Body of pancreas (tissue), 4 donors: ENCODE measurements at regions not wholly inside any gene's neighbourhood (a gene's known extent, or its start where the extent isn't known, plus 50 kb on each side); places are given as distances from the start of the nearest gene placed in this dataset.

Experiments used
- ATAC-seq: fragments of 150-250 bp; one replicate; pipeline ENCODE4 v1.9.1; 2016
- DNase-seq, 4 donors: peaks; one replicate each; pipeline ENCODE4 v3.0.0-alpha.2; 2019
- H3K27ac ChIP-seq, 4 donors: fragments of 200-600 bp; sonication (generic); 1 replicate in 3 of 4; 2 replicates in 1 of 4; pipeline versions ENCODE4 v1.5.1 to v1.6.1; 2016 to 2019; ENCODE audit warnings: mild to moderate bottlenecking in 1 of 4, mixed read lengths in 1 of 4, moderate library complexity in 1 of 4
- H3K27me3 ChIP-seq, 2 donors: fragments of 200-600 bp; sonication (generic); one replicate each; pipeline ENCODE4 v1.6.0; 2016; ENCODE audit warnings: mild to moderate bottlenecking in 1 of 2
- H3K36me3 ChIP-seq, 2 donors: fragments of 200-600 bp; sonication (generic); replicated peaks in 1 of 2; 2 replicates each; pipeline ENCODE4 v1.5.1; 2016; ENCODE audit warnings: low read depth in 2 of 2; ENCODE audit not compliant: insufficient read depth in 1 of 2
- H3K4me1 ChIP-seq: fragments of 200-600 bp; sonication (generic); one replicate; pipeline ENCODE4 v1.6.0; 2016
- H3K4me3 ChIP-seq, 2 donors: fragments of 200-600 bp; sonication (generic); 1 replicate in 1 of 2; 2 replicates in 1 of 2; pipeline ENCODE4 v1.5.1; 2016 to 2019
- H3K9me3 ChIP-seq, 3 donors: fragments of 200-600 bp; sonication (generic); 1 replicate in 2 of 3; 2 replicates in 1 of 3; pipeline ENCODE4 v1.5.1; 2016
- CTCF ChIP-seq, 7 experiments: fragments of 450-650 bp in 4 of 7; fragments of 200-600 bp in 3 of 7; sonication (generic) in 3 of 7; IDR thresholded peaks; one replicate each; pipeline ENCODE4 v1.5.1; 2016 to 2019; ENCODE audit warnings: antibody characterized with exemption in 7 of 7
- POLR2A ChIP-seq, 3 donors: fragments of 450-650 bp; IDR thresholded peaks; one replicate each; pipeline ENCODE4 v1.6.1; 2016; ENCODE audit warnings: antibody characterized with exemption in 3 of 3, mild to moderate bottlenecking in 2 of 3
- WGBS, 2 donors: methylation state at CpG; one replicate each; pipeline ENCODE4 v1.1.5; 2017; 5-methylcytosine and 5-hydroxymethylcytosine counted together
- intact Hi-C: fragments of 100-400 bp; cut with DNase I; formaldehyde crosslinking; loops from one replicate; pipeline ENCODE4 v1.15.1; 2023

- Histone ChIP-seq H3K4me1 (no peaks in the 10 kb centered on the region), H3K27me3 (no peaks in the 10 kb centered on the region), H3K27ac (no peak overlapping the region), H3K4me3 (no peak overlapping the region), H3K36me3 (no peaks in the 10 kb centered on the region), H3K9me3 (no peaks in the 10 kb centered on the region)
- DNase-seq, result no peak
- TF ChIP-seq POLR2A (IDR thresholded peaks at IDR 0.05) (no peak), CTCF (IDR thresholded peaks at IDR 0.05) (no peak)
- no peak for ATAC-seq
- 55 to 59% methylated on average over 2 of the region's 2 CpGs for WGBS, 2 donors
- intact Hi-C loops, result no loop called here
Measured at GRCh38 chr14:82073547-82073946, 539.9 kb upstream of the SEL1L start.

DNA sequence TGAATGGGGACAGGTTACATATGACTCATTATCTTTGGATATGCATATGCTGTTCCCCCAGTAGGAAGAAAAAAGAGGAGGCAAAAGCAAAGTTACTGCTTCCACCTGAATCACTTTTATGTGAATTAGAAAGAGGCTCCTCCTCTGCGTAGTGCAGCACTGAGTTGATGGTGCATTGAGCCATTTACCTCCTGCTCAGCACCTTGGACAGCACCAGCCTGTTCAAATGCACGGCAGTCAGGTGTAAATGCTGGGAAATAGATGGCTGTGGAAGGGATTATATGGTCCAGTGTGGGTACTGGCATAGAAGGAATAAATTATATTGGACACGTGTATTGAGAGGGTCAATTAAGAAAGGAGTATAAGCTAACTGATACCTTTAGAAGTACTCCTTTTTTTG lies 541.9 kb upstream of the SEL1L start:
- H3K36me3 ChIP-seq, result no peaks in the 10 kb centered on the region
- DNase-seq (peak; percentile 16 to 61 (median 39)), ATAC-seq (no peak)
- no peak overlapping the region for H3K4me3 ChIP-seq
- no peaks in the 10 kb centered on the region for H3K9me3 ChIP-seq
- TF ChIP-seq CTCF (IDR thresholded peaks at IDR 0.05), result no peak
- no peak for TF ChIP-seq POLR2A (IDR thresholded peaks at IDR 0.05)
- H3K27me3 ChIP-seq, result no peaks in the 10 kb centered on the region
- intact Hi-C loops, result no loop called here
- WGBS, 2 donors, result 9 to 14% methylated on average over 3 of the region's 3 CpGs
- H3K27ac ChIP-seq, result no peak overlapping the region
- H3K4me1 ChIP-seq, result no peaks in the 10 kb centered on the region

DNA sequence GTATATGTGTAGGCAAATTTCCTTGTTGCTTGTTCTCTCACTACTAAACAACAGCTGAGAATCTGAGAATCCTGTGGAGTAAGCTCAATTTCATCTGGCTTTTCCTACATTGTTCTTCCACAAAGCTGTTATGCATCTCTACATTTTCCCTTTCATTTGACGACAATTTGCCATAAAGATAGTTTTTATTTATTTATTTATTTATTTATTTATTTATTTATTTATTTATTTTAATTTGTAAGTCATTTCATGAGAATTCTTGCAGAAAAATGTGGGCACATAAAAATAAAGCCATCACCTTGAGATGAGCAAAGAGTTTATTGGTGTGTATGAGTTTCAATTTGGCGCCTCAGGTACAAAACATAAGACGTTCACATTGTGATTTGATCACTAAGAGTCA lies 545.9 kb upstream of the SEL1L start:
- no peaks in the 10 kb centered on the region for H3K4me1 ChIP-seq
- DNase-seq (no peak), ATAC-seq (no peak)
- H3K36me3 ChIP-seq, result no peaks in the 10 kb centered on the region
- intact Hi-C loops, result no loop called here
- H3K27ac ChIP-seq, result no peak overlapping the region
- H3K27me3 ChIP-seq, result no peaks in the 10 kb centered on the region
- H3K9me3 ChIP-seq, result no peaks in the 10 kb centered on the region
- 77% methylated on average over 3 of the region's 3 CpGs for WGBS, 2 donors
- TF ChIP-seq CTCF (IDR thresholded peaks at IDR 0.05) (no peak), POLR2A (IDR thresholded peaks at IDR 0.05) (no peak)
- H3K4me3 ChIP-seq, result no peak overlapping the region

GRCh38 chr14:82080370-82080769 lies 546.7 kb upstream of the SEL1L start:
- Histone ChIP-seq H3K4me3 (no peak overlapping the region), H3K36me3 (no peaks in the 10 kb centered on the region), H3K27ac (no peak overlapping the region), H3K27me3 (no peaks in the 10 kb centered on the region), H3K4me1 (no peaks in the 10 kb centered on the region), H3K9me3 (no peaks in the 10 kb centered on the region)
- TF ChIP-seq POLR2A (IDR thresholded peaks at IDR 0.05) (no peak), CTCF (IDR thresholded peaks at IDR 0.05) (no peak)
- no peak for DNase-seq
- no peak for ATAC-seq
- 6 to 7% methylated on average over 4 of the region's 4 CpGs for WGBS, 2 donors
- intact Hi-C loops, result no loop called here

DNA sequence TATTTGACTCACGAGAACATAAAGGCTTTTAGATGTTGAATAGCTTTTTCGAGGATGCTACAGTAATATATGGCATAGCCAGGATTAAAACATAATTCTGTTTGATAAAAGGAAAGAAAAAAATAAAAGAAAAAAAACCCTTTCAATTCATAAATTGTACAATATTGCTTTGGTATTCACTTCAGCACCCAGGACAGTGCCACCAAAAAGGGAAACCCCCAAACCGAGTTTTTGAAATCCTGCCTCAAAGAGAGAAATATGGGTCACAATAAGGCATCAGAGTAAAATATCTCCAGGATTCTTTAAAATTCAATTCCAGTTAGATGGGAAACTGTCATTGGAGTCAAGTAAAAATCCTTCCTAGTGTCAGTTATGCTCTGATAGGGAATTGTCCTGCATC lies 551.2 kb upstream of the SEL1L start:
- Histone ChIP-seq H3K4me3 (no peak overlapping the region), H3K27me3 (no peaks in the 10 kb centered on the region), H3K4me1 (no peaks in the 10 kb centered on the region), H3K36me3 (no peaks in the 10 kb centered on the region), H3K27ac (no peak overlapping the region), H3K9me3 (no peaks in the 10 kb centered on the region)
- ATAC-seq (no peak), DNase-seq (no peak)
- no peak for TF ChIP-seq POLR2A (IDR thresholded peaks at IDR 0.05)
- no peak for TF ChIP-seq CTCF (IDR thresholded peaks at IDR 0.05)
- 42 to 43% methylated on average over 3 of the region's 3 CpGs for WGBS, 2 donors
- intact Hi-C loops, result no loop called here
